ENCODE measurements at regions not wholly inside any gene's neighbourhood (a gene's known extent, or its start where the extent isn't known, plus 50 kb on each side); places are given as distances from the start of the nearest gene placed in this dataset.

DNA sequence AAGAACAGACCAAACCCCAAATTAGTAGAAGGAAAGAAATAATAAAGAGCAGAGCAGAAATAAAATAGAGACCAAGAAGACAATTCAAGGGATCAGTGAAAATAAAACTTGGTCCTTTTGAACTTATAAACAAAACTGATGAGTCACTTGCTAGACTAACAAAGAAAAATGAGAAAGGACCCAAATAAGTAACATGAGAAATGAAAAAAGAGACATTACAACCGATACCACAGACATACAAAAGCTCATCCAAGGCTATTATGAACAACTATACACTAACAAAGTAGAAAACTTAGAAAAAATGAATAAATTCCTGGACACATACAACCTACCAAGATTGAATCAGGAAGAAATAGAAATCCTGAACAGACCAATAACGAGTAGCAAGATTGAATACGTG, 414.5 kb downstream of the HTR7 start:
- Mint-ChIP-seq H3K9me3 (ENCODE audit: low read depth) (peaks cover 28% of the 10 kb centered on the region), H3K4me1 (ENCODE audit: low read depth) (no peaks in the 10 kb centered on the region), H3K4me3 (ENCODE audit: low read depth) (no peak overlapping the region), H3K27ac (no peak overlapping the region), H3K36me3 (ENCODE audit: insufficient read depth) (no peaks in the 10 kb centered on the region), H3K27me3 (no peaks in the 10 kb centered on the region)
- DNase-seq (ENCODE audit: low spot score, unreplicated experiment) = no peak
- no peak for TF ChIP-seq CTCF (IDR thresholded peaks at IDR 0.05; ENCODE audit: unreplicated experiment)

- H3K27me3 Mint-ChIP-seq = no peaks in the 10 kb centered on the region
- no peak overlapping the region for H3K27ac Mint-ChIP-seq
- peaks cover 18% of the 10 kb centered on the region for H3K9me3 Mint-ChIP-seq (ENCODE audit: low read depth)
- H3K4me1 Mint-ChIP-seq (ENCODE audit: low read depth) = no peaks in the 10 kb centered on the region
- no peak overlapping the region for H3K4me3 Mint-ChIP-seq (ENCODE audit: low read depth)
- no peaks in the 10 kb centered on the region for H3K36me3 Mint-ChIP-seq (ENCODE audit: insufficient read depth)
- no peak for DNase-seq (ENCODE audit: low spot score, unreplicated experiment)
- no peak for TF ChIP-seq CTCF (IDR thresholded peaks at IDR 0.05; ENCODE audit: unreplicated experiment)
Measured at GRCh38 chr10:90447831-90448230, 410.0 kb downstream of the HTR7 start.

- Mint-ChIP-seq H3K4me1 (ENCODE audit: low read depth) (no peaks in the 10 kb centered on the region), H3K36me3 (ENCODE audit: insufficient read depth) (no peaks in the 10 kb centered on the region), H3K27me3 (no peaks in the 10 kb centered on the region), H3K9me3 (ENCODE audit: low read depth) (peaks cover 8% of the 10 kb centered on the region), H3K4me3 (ENCODE audit: low read depth) (no peak overlapping the region), H3K27ac (no peak overlapping the region)
- DNase-seq (ENCODE audit: low spot score, unreplicated experiment) = no peak
- TF ChIP-seq CTCF (IDR thresholded peaks at IDR 0.05; ENCODE audit: unreplicated experiment) = no peak
Measured at GRCh38 chr10:90450797-90451196, 407.0 kb downstream of the HTR7 start.

GRCh38 chr10:90451283-90451682, 406.6 kb downstream of the HTR7 start:
- Mint-ChIP-seq H3K36me3 (ENCODE audit: insufficient read depth) (no peaks in the 10 kb centered on the region), H3K9me3 (ENCODE audit: low read depth) (peaks cover 5% of the 10 kb centered on the region), H3K4me1 (ENCODE audit: low read depth) (no peaks in the 10 kb centered on the region), H3K27ac (no peak overlapping the region), H3K27me3 (no peaks in the 10 kb centered on the region), H3K4me3 (ENCODE audit: low read depth) (no peak overlapping the region)
- TF ChIP-seq CTCF (IDR thresholded peaks at IDR 0.05; ENCODE audit: unreplicated experiment) = no peak
- DNase-seq (ENCODE audit: low spot score, unreplicated experiment) = no peak

DNA sequence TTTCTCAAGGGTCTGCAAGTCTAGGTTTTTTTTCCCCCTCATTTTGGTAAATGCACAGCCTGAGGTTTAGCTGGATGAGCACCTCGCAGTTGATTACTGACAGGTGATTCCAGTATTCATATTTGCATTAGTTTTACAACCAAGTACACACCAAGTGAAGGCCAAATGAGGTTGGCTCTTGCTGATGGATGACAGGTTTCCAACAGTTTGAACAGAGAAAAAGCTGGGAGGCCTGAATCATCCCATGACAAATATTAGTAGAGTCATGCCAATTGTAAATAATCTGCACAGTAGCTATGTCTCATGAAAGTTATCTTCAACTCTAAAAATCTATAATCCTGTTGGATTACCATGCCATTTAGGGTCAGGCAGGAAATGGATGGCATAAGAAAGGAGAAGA, 399.8 kb downstream of the HTR7 start:
- Mint-ChIP-seq H3K36me3 (ENCODE audit: insufficient read depth) (no peaks in the 10 kb centered on the region), H3K4me3 (ENCODE audit: low read depth) (no peak overlapping the region), H3K9me3 (ENCODE audit: low read depth) (no peaks in the 10 kb centered on the region), H3K27me3 (no peaks in the 10 kb centered on the region), H3K27ac (no peak overlapping the region), H3K4me1 (ENCODE audit: low read depth) (peaks cover 3% of the 10 kb centered on the region)
- TF ChIP-seq CTCF (IDR thresholded peaks at IDR 0.05; ENCODE audit: unreplicated experiment) = no peak
- DNase-seq (ENCODE audit: low spot score, unreplicated experiment) = no peak
